RWPE2 (cell line): ENCODE measurements at regions not wholly inside any gene's neighbourhood (a gene's known extent, or its start where the extent isn't known, plus 50 kb on each side); places are given as distances from the start of the nearest gene placed in this dataset.

Source experiments
- ATAC-seq: fragments of 200-7000 bp; cut with Tn5 transposase; 3 replicates; pipeline ENCODE4 v1.9.1; 2021; ENCODE audit warnings: low read depth
- DNase-seq: peaks from one replicate; pipeline ENCODE4 v3.0.0-alpha.2; 2020; ENCODE audit warnings: low spot score
- H3K27ac ChIP-seq: fragments of 450-650 bp; 2 replicates; pipeline ENCODE4 v1.5.1; 2017; ENCODE audit warnings: mild to moderate bottlenecking; ENCODE audit not compliant: poor library complexity, severe bottlenecking
- H3K27me3 ChIP-seq: fragments of 250-450 bp; sonication (Bioruptor Pico); 2 replicates; pipeline ENCODE4 v1.5.1; 2021; ENCODE audit warnings: mild to moderate bottlenecking, moderate library complexity; ENCODE audit not compliant: insufficient read depth, poor library complexity, severe bottlenecking
- H3K36me3 ChIP-seq: fragments of 250-450 bp; sonication (Bioruptor Pico); 2 replicates; pipeline ENCODE4 v1.5.1; 2020; ENCODE audit warnings: low read depth, mild to moderate bottlenecking, moderate library complexity
- H3K4me1 ChIP-seq: fragments of 250-450 bp; sonication (Bioruptor Pico); 2 replicates; pipeline ENCODE4 v1.5.1; 2021; ENCODE audit warnings: mild to moderate bottlenecking, moderate library complexity; ENCODE audit not compliant: insufficient read depth, poor library complexity, severe bottlenecking
- H3K4me3 ChIP-seq: fragments of 250-450 bp; sonication (Bioruptor Pico); 2 replicates; pipeline ENCODE4 v1.5.1; 2021; ENCODE audit warnings: mild to moderate bottlenecking, moderate library complexity; ENCODE audit not compliant: severe bottlenecking
- H3K9me3 ChIP-seq: fragments of 250-450 bp; sonication (Bioruptor Pico); 2 replicates; pipeline ENCODE4 v1.5.1; 2021; ENCODE audit warnings: mild to moderate bottlenecking, moderate library complexity; ENCODE audit not compliant: severe bottlenecking
- CTCF ChIP-seq: fragments of 450-650 bp; IDR thresholded peaks from one replicate; pipeline ENCODE4 v1.5.1; 2017; ENCODE audit warnings: mild to moderate bottlenecking, moderate library complexity; ENCODE audit not compliant: poor library complexity, severe bottlenecking

DNA sequence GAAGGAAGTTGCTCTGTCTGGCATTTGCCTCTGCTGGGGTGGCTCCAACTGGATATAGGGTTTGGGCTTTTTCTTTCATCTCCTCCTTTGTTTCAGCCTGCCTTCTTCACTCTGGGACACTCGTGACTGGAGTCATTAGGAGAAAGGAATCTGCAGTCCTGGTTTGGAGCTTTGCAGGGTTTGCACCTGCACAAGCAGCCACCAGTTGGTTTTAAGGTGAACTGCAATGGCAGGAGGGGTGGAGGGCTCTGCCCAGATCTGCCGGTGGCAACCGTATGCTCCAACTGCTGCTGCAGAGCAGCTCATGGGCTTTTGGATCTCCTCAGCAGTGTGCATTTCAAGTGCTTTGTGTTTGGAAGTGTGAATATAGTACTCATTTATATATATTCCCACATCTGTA is 131.3 kb upstream of the MGAT5 start:
- TF ChIP-seq CTCF: no peak
- Histone ChIP-seq H3K36me3 (no peaks in the 10 kb centered on the region), H3K9me3 (no peaks in the 10 kb centered on the region), H3K27ac (no peak overlapping the region), H3K4me3 (no peak overlapping the region), H3K4me1 (peaks cover 5% of the 10 kb centered on the region), H3K27me3 (no peaks in the 10 kb centered on the region)
- ATAC-seq (no peak), DNase-seq (no peak)

DNA sequence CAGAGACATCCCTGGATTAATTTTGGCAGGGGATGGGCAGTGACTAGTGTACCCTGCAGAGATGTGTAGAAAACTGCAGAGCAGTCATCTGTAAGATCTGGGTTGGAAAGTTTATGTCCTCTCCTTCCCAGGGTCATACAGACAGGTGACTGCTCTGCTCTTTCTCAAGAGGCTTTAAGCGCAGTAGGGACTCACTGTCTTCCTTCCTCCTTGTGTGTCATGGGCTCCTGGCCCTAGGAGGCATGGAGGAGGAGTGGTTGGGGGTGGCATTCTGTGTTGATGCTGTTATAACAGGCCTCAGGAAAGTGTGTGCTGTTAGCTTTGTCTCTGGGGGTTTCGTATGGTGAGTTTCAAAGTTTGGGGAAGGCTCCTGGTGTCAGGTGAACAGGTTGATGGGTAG is 130.5 kb upstream of the MGAT5 start:
- Histone ChIP-seq H3K27me3 (no peaks in the 10 kb centered on the region), H3K27ac (no peak overlapping the region), H3K4me1 (peaks cover 4% of the 10 kb centered on the region), H3K9me3 (no peaks in the 10 kb centered on the region), H3K4me3 (no peak overlapping the region), H3K36me3 (no peaks in the 10 kb centered on the region)
- DNase-seq (no peak), ATAC-seq (no peak)
- no peak for TF ChIP-seq CTCF

- no peaks in the 10 kb centered on the region for H3K4me1 ChIP-seq
- TF ChIP-seq CTCF: no peak
- no peak for ATAC-seq
- no peak overlapping the region for H3K27ac ChIP-seq
- no peak for DNase-seq
- H3K36me3 ChIP-seq: no peaks in the 10 kb centered on the region
- no peak overlapping the region for H3K4me3 ChIP-seq
- H3K27me3 ChIP-seq: no peaks in the 10 kb centered on the region
- H3K9me3 ChIP-seq: no peaks in the 10 kb centered on the region
Observed at GRCh38 chr2:134124047-134124753, 129.7 kb upstream of the MGAT5 start.

DNA sequence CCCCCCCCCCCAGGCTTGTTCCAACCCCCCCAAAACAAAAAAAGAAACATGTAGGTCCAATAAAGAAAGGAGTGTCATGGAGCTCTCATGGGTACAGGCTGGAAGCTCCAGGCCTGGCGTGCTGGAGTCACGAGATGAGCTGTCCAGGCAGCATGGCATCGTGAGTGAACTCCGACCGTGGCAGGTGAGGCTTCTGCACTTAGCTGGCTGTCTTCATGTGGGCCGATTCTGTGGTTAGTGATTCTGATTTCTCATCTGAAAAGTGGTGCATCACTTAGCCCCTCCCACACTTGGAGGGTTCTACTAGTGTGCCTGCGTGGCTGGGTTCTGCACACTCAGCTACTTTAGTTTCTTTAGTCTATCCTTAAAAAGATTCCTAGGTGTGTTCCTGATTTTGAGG is 126.4 kb upstream of the MGAT5 start:
- Histone ChIP-seq H3K4me1 (peaks cover 16% of the 10 kb centered on the region), H3K36me3 (no peaks in the 10 kb centered on the region), H3K27ac (no peak overlapping the region), H3K9me3 (no peaks in the 10 kb centered on the region), H3K4me3 (no peak overlapping the region), H3K27me3 (no peaks in the 10 kb centered on the region)
- DNase-seq (no peak), ATAC-seq (no peak)
- TF ChIP-seq CTCF: no peak

DNA sequence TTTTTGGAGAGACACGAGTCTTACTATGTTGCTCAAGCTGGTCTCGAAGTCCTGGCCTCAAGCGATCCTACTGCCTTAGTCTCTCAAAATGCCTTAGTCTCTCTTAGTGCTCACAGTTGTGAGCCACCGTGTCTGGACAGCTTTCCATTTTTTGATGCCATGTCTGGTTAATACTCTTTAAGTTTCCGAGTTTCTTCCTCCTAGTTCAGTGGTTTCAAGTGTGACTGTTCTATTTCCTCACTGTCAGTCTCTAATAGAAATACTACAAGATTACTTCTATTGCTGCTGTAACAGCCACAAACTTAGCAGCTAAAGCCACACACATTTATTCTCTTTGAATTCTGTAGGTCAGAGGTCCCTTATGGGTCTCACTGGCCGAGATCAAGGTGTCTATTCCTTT is 125.1 kb upstream of the MGAT5 start:
- Histone ChIP-seq H3K36me3 (no peaks in the 10 kb centered on the region), H3K27me3 (no peaks in the 10 kb centered on the region), H3K4me3 (no peak overlapping the region), H3K9me3 (no peaks in the 10 kb centered on the region), H3K27ac (no peak overlapping the region), H3K4me1 (peaks cover 16% of the 10 kb centered on the region)
- DNase-seq: no peak
- TF ChIP-seq CTCF: no peak
- ATAC-seq: no peak
